ENCODE measurements at regions not wholly inside any gene's neighbourhood (a gene's known extent, or its start where the extent isn't known, plus 50 kb on each side); places are given as distances from the start of the nearest gene placed in this dataset.
"Not testable (repeated sequence)": the region's sequence is repeated elsewhere in the genome, so short reads cannot be mapped to it uniquely, and the experiment has no call there.

- no peak for DNase-seq
Measured at GRCh38 chr22:27240298-27241075, 561.1 kb downstream of the MN1 start.

- no peak for DNase-seq
Measured at GRCh38 chr22:27241430-27242321, 559.9 kb downstream of the MN1 start.

GRCh38 chr22:27242474-27242873 is 559.1 kb downstream of the MN1 start:
- DNase-seq, result no peak

GRCh38 chr22:27242917-27243589 is 558.5 kb downstream of the MN1 start:
- no peak for DNase-seq

GRCh38 chr22:27244328-27244727 is 557.2 kb downstream of the MN1 start:
- no peak for DNase-seq

GRCh38 chr22:27245056-27245455 is 556.5 kb downstream of the MN1 start:
- no peak for DNase-seq

- no peak for DNase-seq
Measured at GRCh38 chr22:27246558-27246957, 555.0 kb downstream of the MN1 start.

GRCh38 chr22:27247701-27248434 is 553.7 kb downstream of the MN1 start:
- DNase-seq, result no peak

GRCh38 chr22:27250418-27250817 is 551.1 kb downstream of the MN1 start:
- DNase-seq, result no peak

GRCh38 chr22:27250886-27251285 is 550.7 kb downstream of the MN1 start:
- DNase-seq, result no peak

- no peak for DNase-seq
Measured at GRCh38 chr22:27251563-27251962, 550.0 kb downstream of the MN1 start.

- DNase-seq, result no peak
Measured at GRCh38 chr22:27252282-27253049, 549.1 kb downstream of the MN1 start.

GRCh38 chr22:27253108-27253902 is 548.3 kb downstream of the MN1 start:
- DNase-seq, result no peak

- not testable (repeated sequence) for DNase-seq
Measured at GRCh38 chr22:27254063-27254462, 547.5 kb downstream of the MN1 start.

- DNase-seq, result no peak
Measured at GRCh38 chr22:27255580-27255979, 546.0 kb downstream of the MN1 start.

- no peak for DNase-seq
Measured at GRCh38 chr22:27257987-27258386, 543.6 kb downstream of the MN1 start.

GRCh38 chr22:27258616-27259172 is 542.9 kb downstream of the MN1 start:
- DNase-seq, result no peak

GRCh38 chr22:27259433-27259832 is 542.1 kb downstream of the MN1 start:
- DNase-seq, result no peak

- no peak for DNase-seq
Measured at GRCh38 chr22:27260087-27260698, 541.4 kb downstream of the MN1 start.

GRCh38 chr22:27262361-27262760 is 539.2 kb downstream of the MN1 start:
- no peak for DNase-seq

Measured in NCI-H748 treated with DMSO at 0.1 percent for 48 hours (cell line).